Fibroblast of peridontal ligament (primary cell): ENCODE measurements at regions not wholly inside any gene's neighbourhood (a gene's known extent, or its start where the extent isn't known, plus 50 kb on each side); places are given as distances from the start of the nearest gene placed in this dataset.
"Not testable (repeated sequence)": the region's sequence is repeated elsewhere in the genome, so short reads cannot be mapped to it uniquely, and the experiment has no call there.

Experiments used
- DNase-seq: peaks from one replicate; pipeline ENCODE4 v3.0.0-alpha.2; 2010; ENCODE audit errors: extremely low read depth

DNA sequence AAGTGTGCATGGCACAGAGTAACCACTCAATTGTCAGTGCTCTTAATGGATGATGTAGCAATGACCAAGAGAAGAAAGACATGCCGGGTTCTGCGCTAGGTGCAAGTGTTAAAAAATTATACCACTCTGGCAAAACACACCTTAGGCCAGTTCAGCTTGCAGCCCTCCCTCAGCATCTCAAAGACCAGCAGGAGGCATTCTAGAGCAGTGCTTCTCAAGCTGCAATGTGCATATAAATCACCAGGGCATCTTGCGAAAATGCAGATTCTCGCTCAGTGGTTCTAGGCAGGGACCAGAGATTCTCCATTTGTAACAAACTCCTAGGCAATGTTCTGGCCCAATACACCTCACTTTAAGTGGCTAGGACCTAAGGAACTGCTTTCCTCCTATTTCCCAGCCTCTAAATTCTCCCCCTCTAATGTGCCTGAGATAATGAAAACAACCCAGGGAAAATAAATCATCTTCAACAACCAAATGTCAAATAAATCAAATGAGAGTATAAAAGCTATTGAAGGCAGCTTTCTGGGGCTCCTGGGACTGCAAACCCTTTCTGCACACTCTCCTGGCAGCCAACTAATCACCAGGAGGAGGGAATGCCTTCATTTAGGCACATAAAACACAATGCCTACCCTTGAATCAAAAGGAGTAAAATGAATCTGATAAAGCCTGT, 337.2 kb upstream of the API5 start:
- no peak for DNase-seq

GRCh38 chr11:42975180-42975529, 336.6 kb upstream of the API5 start:
- no peak for DNase-seq

GRCh38 chr11:42976636-42977217, 335.1 kb upstream of the API5 start:
- DNase-seq = no peak

GRCh38 chr11:42992594-42992993, 319.2 kb upstream of the API5 start:
- DNase-seq = no peak

DNA sequence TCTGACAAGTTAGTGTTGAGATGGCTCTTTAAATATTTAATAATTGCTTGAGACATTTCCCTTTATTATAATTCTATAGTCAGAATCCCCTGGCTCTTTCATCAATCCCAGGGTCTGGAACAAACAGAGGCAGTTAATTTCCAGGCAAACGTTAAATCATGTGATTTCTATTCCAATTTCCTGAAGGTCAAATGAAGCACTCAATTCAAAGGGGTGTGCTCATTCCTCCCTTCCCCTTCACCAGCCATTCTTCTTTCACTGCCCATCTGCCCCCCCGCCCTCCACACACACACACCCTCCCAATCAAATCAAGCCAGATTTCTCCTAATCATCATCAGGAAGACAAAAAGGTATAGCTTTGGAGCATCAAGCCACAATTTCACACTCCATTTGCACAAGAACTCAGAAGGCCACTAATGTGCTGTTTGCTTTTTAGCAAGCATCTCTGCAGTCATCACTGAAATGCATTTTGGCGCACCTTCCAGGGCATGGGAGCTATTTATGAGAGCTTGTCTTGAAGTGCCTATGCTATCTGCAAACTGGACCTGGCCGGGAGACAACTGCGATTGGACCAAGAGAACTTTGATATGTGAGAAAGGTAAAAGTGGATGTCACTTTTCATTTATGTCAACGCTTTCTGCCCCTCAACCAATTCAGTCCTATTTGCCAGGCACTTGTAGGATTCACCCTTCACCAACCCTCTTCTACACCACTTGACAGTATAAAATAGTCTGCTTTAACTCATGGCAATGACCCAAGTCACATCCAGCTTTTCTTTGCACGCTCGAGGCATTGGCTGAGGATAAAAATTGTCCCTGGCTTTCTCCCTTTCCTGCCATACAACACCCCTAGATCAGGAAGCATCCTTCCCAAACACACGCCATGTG, 315.1 kb upstream of the API5 start:
- no peak for DNase-seq

DNA sequence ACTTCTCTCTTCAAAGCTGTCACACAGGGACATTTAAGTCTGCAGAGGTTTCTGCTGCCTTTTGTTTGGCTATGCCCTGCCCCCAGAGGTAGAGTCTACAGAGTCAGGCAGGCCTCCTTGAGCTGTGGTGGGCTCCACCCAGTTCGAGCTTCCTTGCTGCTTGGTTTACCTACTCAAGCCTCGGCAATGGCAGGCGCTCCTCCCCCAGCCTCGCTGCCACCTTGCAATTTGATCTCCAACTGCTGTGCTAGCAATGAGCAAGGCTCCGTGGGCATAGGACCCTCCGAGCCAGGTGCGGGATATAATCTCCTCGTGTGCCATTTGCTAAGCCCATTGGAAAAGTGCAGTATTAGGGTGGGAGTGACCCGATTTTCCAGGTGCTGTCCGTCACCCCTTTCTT, 306.9 kb upstream of the API5 start:
- not testable (repeated sequence) for DNase-seq

DNA sequence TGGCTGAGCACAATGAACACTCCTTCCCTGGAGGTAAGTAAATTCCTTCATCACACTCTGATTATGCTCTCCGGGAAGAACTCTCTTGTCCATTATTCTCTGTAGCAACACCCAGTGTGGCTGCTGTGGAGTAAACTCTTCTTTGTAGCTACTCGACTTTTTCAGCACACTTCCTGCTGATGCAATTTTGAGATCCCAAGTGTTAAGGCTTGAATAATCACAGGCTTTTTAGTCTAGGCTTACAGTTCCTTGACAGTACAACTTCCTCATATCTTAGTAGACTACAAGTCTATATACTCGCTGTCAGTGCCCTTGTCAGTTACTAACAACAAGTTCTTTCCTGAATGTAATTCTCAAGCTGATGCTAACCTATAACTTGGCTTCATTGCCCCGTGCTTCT, 301.8 kb upstream of the API5 start:
- no peak for DNase-seq

GRCh38 chr11:43012606-43013005, 299.2 kb upstream of the API5 start:
- DNase-seq = no peak

DNA sequence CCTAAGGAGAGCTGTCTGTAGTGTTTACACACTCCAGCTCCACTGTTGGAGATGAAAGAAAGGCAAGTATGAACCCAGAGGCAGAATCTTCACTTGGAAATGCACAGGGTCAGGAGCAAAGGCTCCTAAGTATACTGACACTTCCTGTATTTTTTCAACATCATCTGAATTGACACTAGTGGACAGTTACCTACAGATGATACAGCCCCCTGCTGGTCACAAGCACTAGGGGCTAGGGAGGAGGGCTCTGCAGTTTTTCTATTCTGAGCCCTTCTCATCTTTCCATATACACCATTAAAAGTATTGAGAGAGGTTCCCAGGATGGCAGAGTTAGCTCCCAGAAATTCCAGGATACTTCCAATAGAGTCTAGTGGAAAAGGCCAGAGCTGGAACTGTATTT, 290.3 kb upstream of the API5 start:
- DNase-seq = no peak

- no peak for DNase-seq
Measured at GRCh38 chr11:43034341-43034740, 277.5 kb upstream of the API5 start.

DNA sequence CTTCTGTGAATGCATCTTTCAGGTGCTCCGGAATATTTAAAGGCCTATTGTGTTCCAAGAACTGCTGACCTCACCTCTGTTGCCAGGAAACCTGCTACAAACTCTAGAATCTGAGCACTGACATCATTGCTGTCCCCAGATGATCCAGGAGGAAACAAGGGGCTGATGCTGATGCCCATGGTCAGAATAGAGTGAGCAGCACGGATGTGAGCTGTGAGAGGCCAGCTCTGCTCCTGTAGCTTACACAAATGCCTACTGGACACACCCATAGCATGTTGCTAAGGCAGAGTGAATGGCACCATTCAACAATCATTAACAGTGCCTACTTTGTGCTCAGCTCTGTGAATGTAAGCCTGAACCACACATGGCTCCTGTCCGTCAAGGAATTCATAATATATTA, 276.7 kb upstream of the API5 start:
- no peak for DNase-seq

DNA sequence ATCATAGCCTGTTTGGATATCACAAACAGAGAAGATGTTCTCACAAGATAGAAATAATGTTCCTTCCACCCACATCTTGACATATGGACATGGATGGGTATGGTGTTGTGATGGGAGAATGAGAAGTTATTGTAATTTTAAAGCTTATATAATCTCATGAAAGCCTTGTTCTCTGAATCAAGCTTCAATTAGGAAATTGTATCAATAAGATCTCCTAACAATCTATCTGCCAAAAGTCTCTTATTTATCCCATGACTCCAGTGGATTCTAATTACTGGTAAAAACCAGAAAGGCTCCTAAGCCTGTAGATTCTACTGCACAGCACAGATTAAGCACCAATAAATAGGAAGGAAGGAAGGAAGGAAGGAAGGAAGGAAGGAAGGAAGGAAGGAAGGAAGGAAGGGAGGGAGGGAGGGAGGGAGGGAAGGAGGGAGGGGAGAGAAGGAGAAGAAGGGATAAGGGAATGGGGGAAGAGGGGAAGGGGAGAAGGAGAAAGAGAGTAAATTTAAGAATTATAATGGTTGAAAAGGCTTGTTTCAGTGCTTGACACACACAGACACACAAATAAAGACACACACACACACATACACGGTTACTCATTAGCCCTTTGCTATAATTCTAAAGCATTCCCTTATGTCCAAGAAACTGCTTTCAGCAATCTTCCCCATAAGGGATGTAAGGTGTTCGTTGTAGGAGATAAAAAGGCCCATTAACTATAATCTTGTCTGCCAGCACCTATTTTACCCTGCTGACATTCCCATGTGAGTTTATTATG, 258.0 kb upstream of the API5 start:
- no peak for DNase-seq

DNA sequence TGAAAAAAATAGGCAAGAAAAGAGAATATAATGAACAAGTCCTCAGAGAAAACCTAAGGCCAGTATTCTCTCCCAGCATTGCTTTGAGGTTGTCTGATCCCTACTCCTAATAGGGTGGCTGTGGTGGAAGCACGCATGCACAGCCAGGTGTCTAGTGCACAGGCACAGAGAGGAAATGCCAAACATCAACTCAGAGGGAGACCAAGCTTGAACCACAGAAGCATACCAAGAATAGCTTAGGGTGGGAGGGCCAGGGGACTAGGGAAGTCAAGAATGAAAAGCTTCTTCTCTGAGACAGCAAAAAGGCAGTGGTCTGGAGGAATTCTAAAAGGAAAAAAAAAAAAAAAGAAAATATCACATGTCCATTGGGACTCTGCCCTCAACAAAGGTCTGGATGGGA, 244.1 kb upstream of the API5 start:
- no peak for DNase-seq

DNA sequence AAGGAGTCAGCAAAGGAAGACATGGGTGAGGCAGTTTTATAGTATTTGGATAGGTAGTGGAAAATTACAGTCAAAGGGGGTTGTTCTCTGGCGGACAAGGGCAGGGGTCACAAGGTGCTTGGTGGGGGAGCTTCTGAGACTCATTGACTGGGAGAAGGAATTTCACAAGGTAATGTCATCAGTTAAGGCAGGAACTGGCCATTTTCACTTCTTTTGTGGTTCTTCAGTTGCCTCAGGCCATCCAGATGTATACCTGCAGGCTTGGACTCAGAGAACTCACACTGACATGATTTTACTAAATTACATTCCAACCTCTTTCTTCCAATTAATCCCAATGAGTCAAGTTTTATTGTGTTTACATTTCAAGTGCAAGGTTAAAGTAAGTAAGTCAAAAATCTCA, 240.5 kb upstream of the API5 start:
- DNase-seq = no peak

DNA sequence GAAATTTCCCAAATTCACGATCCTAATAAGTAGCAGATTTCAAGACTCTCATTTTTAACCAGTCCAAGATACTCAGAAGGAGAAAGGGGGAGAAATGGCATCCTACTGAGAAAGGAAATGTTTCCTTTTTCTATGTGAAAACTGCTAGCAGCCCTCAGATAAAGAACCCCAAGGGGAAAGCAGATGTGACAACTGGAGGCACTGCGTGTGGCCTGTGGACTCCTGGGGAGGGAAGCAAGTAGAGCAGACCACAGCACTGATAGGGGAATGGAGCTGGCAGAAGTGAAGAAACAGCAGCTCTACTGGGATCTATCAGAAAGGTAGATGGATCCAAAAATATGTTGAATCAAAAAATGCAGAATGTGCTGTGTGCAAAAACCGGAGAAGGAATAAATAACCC, 239.7 kb upstream of the API5 start:
- DNase-seq = no peak

DNA sequence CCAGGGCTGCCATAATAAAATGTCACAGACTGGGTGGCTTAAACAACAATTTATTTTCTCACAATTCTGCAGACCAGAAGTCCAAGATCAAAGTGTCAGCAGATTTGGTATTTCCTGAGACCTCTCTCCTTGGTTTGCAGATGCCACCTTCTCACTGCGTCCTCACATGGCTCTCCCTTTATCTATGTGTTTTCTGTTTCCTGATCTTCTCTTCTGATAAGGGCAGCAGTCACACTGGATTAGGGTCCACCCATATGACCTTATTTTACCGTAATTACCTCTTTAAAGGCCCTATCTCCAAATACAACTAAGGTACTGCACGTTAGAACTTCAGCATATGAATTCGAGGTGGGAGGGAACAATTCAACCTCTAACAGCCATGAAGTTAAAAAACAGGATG, 238.9 kb upstream of the API5 start:
- DNase-seq = no peak

GRCh38 chr11:43074810-43075209, 237.0 kb upstream of the API5 start:
- no peak for DNase-seq

- DNase-seq = no peak
Measured at GRCh38 chr11:43101113-43101512, 210.7 kb upstream of the API5 start.

DNA sequence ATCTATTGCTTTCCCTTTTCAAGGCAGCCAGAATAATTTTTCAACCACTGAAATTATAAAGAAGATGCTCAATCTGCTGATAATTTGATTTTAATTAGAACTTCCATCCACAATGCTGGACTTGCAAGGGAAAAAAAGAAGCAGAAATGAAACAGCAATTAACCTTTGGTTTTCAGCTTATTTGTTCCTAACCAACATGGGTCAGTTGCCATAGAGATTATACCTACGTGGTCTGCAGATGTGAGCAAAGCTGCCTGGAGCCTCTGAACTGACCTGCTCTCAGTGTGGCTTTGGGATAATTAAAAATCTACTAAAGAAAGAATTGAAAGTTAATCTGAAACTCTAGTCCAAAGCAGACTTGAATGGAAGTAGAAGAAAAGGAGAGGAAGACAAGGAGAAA, 195.7 kb upstream of the API5 start:
- no peak for DNase-seq

DNA sequence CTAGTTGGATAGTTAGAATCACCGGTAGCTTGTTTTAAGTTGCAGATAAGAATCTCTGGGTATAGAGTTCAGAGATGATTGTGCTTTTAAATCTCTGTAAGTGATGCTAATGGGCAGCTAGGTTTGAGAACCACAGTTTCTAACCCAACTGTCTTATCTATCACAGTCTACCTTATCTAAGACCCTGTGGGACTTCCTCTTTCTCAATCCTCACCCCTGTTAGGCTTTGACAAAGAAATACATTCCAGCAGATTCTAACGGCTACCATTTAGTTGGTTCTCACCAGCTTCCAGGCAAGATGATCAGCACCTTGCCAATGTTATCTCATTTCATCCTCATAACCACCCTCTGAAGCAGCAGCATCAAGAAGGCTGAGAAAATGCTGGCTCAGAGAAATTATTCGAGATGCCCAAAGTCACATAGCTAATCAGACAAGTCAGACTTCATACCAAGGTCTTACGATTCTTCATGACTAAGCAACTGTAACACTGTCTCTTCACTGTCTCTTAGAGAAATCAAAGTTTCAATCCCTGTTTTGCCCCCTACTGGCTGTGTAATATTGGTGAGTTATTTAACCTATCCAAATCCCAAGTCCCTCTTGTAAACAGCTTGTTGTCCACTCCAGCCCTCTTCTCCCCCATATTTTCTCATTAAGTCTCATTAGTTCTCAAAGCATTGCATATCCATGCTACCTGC, 192.4 kb upstream of the API5 start:
- DNase-seq = no peak

DNA sequence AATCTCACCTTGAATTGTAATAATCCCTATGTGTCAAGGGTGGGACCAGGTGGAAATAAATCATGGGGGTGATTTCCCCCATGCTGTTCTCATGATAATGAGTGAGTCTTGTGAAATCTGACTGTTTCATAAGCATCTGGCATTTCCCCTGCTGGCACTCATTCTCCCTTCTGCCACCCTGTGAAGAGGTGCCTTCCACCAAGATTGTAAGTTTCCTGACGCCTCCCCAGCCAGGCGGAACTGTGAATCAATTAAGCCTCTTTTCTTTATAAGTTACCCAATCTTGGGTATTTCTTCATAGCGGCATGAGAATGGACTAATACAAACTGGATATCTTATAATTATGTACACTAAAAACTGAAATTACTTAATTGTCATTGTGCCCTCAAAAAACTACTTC, 189.2 kb upstream of the API5 start:
- no peak for DNase-seq

DNA sequence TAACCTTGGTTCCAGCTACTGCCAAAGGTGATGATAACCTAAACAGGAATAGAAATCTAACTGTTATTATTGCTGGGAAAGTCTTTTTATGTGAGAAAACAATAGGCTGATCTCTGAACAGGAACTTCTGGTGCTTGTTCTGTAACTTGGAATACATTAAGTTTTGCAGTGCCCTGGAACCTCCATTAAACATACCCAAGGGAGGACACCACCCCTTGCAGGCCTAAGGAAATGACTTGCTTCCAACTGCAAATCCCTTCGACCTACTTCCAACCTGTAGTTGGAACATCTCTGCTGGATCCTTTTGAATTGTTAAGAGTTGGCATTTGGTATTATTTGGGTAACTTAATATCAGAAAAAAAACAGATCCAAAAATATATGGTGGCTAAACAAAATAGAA, 188.4 kb upstream of the API5 start:
- DNase-seq = no peak
